CD14-positive monocyte (primary cell): ENCODE measurements at regions not wholly inside any gene's neighbourhood (a gene's known extent, or its start where the extent isn't known, plus 50 kb on each side); places are given as distances from the start of the nearest gene placed in this dataset.

Experiments used
- DNase-seq, 3 donors: peaks; one replicate each; pipeline ENCODE4 v3.0.0-alpha.2; 2011 to 2022
- H2AFZ ChIP-seq: 2 replicates; pipeline ENCODE4 v1.6.0; 2012; ENCODE audit warnings: mild to moderate bottlenecking, low read depth, low read length, inconsistent platforms; ENCODE audit not compliant: insufficient read depth, poor library complexity, severe bottlenecking
- H3K27ac ChIP-seq, 2 donors: 1 replicate in 1 of 2; 2 replicates in 1 of 2; pipeline ENCODE4 v1.5.1; 2012 to 2013; ENCODE audit warnings: low read length in 2 of 2, control low read depth in 1 of 2, inconsistent platforms in 1 of 2, low read depth in 1 of 2, mild to moderate bottlenecking in 1 of 2
- H3K27me3 ChIP-seq, 2 donors: one replicate each; pipeline versions ENCODE4 v1.6.0 to v1.6.1; 2011 to 2013; ENCODE audit warnings: low read length in 2 of 2; ENCODE audit not compliant: control insufficient read depth in 2 of 2, insufficient read depth in 2 of 2
- H3K36me3 ChIP-seq, 2 donors: replicated peaks in 1 of 2; 1 replicate in 1 of 2; 2 replicates in 1 of 2; pipeline versions ENCODE4 v1.5.1 to v1.6.1; 2012 to 2013; ENCODE audit warnings: low read length in 2 of 2, control low read depth in 1 of 2, inconsistent platforms in 1 of 2, mild to moderate bottlenecking in 1 of 2; ENCODE audit not compliant: insufficient read depth in 2 of 2, control insufficient read depth in 1 of 2
- H3K4me1 ChIP-seq, 2 donors: 1 replicate in 1 of 2; 2 replicates in 1 of 2; pipeline versions ENCODE4 v1.5.1 to v1.6.1; 2012 to 2013; ENCODE audit warnings: low read length in 2 of 2, control low read depth in 1 of 2, inconsistent platforms in 1 of 2, mild to moderate bottlenecking in 1 of 2, moderate library complexity in 1 of 2; ENCODE audit not compliant: insufficient read depth in 2 of 2, control insufficient read depth in 1 of 2
- H3K4me2 ChIP-seq: replicated peaks from 2 replicates; pipeline ENCODE3; 2012; ENCODE audit warnings: low read length, moderate library complexity, mild to moderate bottlenecking; ENCODE audit not compliant: poor library complexity, severe bottlenecking; ENCODE audit errors: extremely low read depth
- H3K4me3 ChIP-seq, 3 experiments: fragments of 200-600 bp in 1 of 3; sonication (generic) in 1 of 3; replicated peaks in 1 of 3; 1 replicate in 2 of 3; 2 replicates in 1 of 3; pipeline ENCODE4 v1.5.1; 2011 to 2013; ENCODE audit warnings: low read length in 3 of 3, mild to moderate bottlenecking in 3 of 3, control low read depth in 2 of 3, low read depth in 2 of 3, inconsistent platforms in 1 of 3, moderate library complexity in 1 of 3
- H3K79me2 ChIP-seq: 2 replicates; pipeline ENCODE4 v1.6.0; 2012; ENCODE audit warnings: mild to moderate bottlenecking, control low read depth, inconsistent platforms, low read length, moderate library complexity; ENCODE audit not compliant: insufficient read depth
- H3K9ac ChIP-seq: 2 replicates; pipeline ENCODE4 v1.6.0; 2017; ENCODE audit warnings: low read length, mild to moderate bottlenecking; ENCODE audit not compliant: insufficient read depth, poor library complexity, severe bottlenecking
- H3K9me3 ChIP-seq, 2 donors: replicated peaks in 1 of 2; 1 replicate in 1 of 2; 2 replicates in 1 of 2; pipeline versions ENCODE4 v1.5.1 to v1.6.1; 2012 to 2013; ENCODE audit warnings: low read length in 2 of 2, control low read depth in 1 of 2; ENCODE audit not compliant: control insufficient read depth in 1 of 2, insufficient read depth in 1 of 2
- H4K20me1 ChIP-seq: 2 replicates; pipeline ENCODE4 v1.6.0; 2012; ENCODE audit warnings: mild to moderate bottlenecking, low read length, control low read depth, moderate library complexity; ENCODE audit not compliant: insufficient read depth
- H3K27ac Mint-ChIP-seq, 7 donors: one replicate each; pipeline ENCODE4 v1.8.0; 2020; ENCODE audit warnings: mild to moderate bottlenecking in 7 of 7, mixed read lengths in 7 of 7, moderate library complexity in 6 of 7, inconsistent platforms in 2 of 7
- H3K27me3 Mint-ChIP-seq, 3 donors: one replicate each; pipeline ENCODE4 v1.8.0; 2021 to 2022; ENCODE audit warnings: low read depth in 3 of 3, mild to moderate bottlenecking in 3 of 3, mixed read lengths in 3 of 3, moderate library complexity in 3 of 3, inconsistent platforms in 1 of 3
- H3K36me3 Mint-ChIP-seq, 2 donors: one replicate each; pipeline ENCODE4 v1.8.0; 2020; ENCODE audit warnings: mixed read lengths in 2 of 2, inconsistent platforms in 1 of 2, mild to moderate bottlenecking in 1 of 2
- H3K4me1 Mint-ChIP-seq: one replicate; pipeline ENCODE4 v1.8.0; 2020; ENCODE audit warnings: mild to moderate bottlenecking, mixed read lengths
- H3K4me3 Mint-ChIP-seq, 2 donors: one replicate each; pipeline ENCODE4 v1.8.0; 2020; ENCODE audit warnings: mild to moderate bottlenecking in 2 of 2, mixed read lengths in 2 of 2, moderate library complexity in 1 of 2
- H3K9me3 Mint-ChIP-seq, 7 donors: one replicate each; pipeline ENCODE4 v1.8.0; 2020 to 2022; ENCODE audit warnings: mixed read lengths in 7 of 7, mild to moderate bottlenecking in 6 of 7, moderate library complexity in 6 of 7, inconsistent platforms in 2 of 7
- WGBS: methylation state at CpG from one replicate; pipeline ENCODE4 v1.1.5; 2013; ENCODE audit warnings: missing lambda C conversion rate; ENCODE audit not compliant: insufficient coverage; 5-methylcytosine and 5-hydroxymethylcytosine counted together
- intact Hi-C, 2 donors: fragments of 100-400 bp; cut with micrococcal nuclease; formaldehyde crosslinking; loops; one replicate each; pipeline versions ENCODE4 v1.15.0 to v1.15.1; 2023
- TF ChIP-seq, protein P1 (sequence below): fragments of 200-600 bp; IDR thresholded peaks from one replicate; pipeline ENCODE4 v1.8.0; 2022; ENCODE audit warnings: antibody characterized with exemption, mild to moderate bottlenecking

DNA sequence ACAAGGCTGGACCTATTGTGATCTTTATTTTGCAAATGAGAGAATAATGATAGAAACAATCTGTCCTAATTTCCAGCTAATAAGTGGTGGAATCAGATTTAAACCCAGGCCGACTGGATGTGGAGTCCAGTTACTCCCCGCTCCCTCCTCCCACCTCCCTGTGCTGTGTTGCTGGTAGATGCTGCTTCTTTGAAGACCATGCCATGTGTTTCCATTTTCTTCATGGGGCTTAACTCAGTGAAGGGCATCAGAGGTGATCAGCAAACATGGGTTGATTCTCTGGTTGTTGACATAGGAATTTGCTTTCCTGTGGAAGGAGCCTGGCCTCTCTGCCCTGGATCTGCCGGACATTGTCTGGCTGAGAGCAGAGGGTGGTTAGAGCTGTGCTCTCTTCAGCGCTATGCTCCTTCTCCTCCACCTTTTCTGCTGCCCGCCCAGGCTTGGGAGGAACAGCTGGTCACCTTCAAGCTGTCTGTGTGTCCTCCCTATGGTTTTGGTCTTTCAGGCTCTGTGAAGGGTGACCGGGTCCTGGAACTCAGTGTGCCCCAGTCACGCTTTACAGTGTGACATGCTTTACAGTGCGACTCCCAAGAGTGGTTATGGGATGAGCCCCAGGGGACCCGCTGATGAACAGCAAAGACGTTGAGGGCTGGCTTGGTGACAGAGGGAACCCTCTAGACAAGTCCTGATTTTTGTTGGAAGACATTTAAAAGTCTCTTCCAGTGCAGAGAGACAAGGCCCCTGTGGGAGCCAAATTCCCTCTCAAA, 68.4 kb upstream of the RPS23 start:
- Histone ChIP-seq H3K9me3 (no peaks in the 10 kb centered on the region), H3K79me2 (no peaks in the 10 kb centered on the region), H3K4me3 (no peak overlapping the region), H2AFZ (no peak overlapping the region), H3K4me2 (no peak overlapping the region), H4K20me1 (no peaks in the 10 kb centered on the region), H3K36me3 (no peaks in the 10 kb centered on the region), H3K27me3 (no peaks in the 10 kb centered on the region), H3K4me1 (no peaks in the 10 kb centered on the region), H3K27ac (no peak overlapping the region), H3K9ac (no peak overlapping the region)
- H3K9me3 Mint-ChIP-seq = no peaks in the 10 kb centered on the region
- no peak overlapping the region for H3K4me3 Mint-ChIP-seq
- DNase-seq = no peak
- no peak overlapping the region for H3K27ac Mint-ChIP-seq
- no peaks in the 10 kb centered on the region for H3K4me1 Mint-ChIP-seq
- H3K27me3 Mint-ChIP-seq = peaks cover 0 to 1% (median 1%) of the 10 kb centered on the region in 3 donors
- WGBS = 98% methylated on average over 7 of the region's 10 CpGs
- H3K36me3 Mint-ChIP-seq = no peaks in the 10 kb centered on the region
- intact Hi-C loops = no loop called here
- TF ChIP-seq, protein P1, sequence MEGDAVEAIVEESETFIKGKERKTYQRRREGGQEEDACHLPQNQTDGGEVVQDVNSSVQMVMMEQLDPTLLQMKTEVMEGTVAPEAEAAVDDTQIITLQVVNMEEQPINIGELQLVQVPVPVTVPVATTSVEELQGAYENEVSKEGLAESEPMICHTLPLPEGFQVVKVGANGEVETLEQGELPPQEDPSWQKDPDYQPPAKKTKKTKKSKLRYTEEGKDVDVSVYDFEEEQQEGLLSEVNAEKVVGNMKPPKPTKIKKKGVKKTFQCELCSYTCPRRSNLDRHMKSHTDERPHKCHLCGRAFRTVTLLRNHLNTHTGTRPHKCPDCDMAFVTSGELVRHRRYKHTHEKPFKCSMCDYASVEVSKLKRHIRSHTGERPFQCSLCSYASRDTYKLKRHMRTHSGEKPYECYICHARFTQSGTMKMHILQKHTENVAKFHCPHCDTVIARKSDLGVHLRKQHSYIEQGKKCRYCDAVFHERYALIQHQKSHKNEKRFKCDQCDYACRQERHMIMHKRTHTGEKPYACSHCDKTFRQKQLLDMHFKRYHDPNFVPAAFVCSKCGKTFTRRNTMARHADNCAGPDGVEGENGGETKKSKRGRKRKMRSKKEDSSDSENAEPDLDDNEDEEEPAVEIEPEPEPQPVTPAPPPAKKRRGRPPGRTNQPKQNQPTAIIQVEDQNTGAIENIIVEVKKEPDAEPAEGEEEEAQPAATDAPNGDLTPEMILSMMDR = no peak

DNA sequence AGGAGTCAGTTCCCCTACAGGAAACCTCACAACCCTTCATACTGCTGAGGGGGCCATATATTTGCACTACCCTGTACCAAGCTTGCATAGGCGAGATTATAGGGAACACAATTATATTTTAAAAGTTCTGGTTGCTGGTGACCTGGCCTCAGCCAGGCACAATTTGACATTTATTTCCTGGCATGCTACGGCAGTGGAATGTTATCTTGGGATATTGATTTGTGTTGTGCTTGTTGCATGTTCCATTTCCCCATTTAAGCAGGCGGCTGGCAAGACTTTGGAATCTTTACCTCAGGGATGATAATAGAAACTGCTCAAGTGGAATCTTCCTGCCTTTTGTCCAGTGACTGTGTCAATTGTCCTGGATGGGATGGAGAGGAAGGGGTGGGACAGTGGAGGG, 67.0 kb upstream of the RPS23 start:
- no peaks in the 10 kb centered on the region for H3K79me2 ChIP-seq
- H3K9me3 ChIP-seq = no peaks in the 10 kb centered on the region
- TF ChIP-seq, protein P1 = no peak
- no peak overlapping the region for H3K27ac ChIP-seq
- intact Hi-C loops = no loop called here
- H3K27me3 ChIP-seq = no peaks in the 10 kb centered on the region
- 94% methylated on average over 2 of the region's 3 CpGs for WGBS
- H3K36me3 ChIP-seq = no peaks in the 10 kb centered on the region
- no peaks in the 10 kb centered on the region for H3K9me3 Mint-ChIP-seq
- H4K20me1 ChIP-seq = no peaks in the 10 kb centered on the region
- no peaks in the 10 kb centered on the region for H3K4me1 Mint-ChIP-seq
- no peak overlapping the region for H2AFZ ChIP-seq
- H3K27ac Mint-ChIP-seq = peak overlapping the region in 1 of 7 donors; percentile 37
- no peak for DNase-seq
- no peaks in the 10 kb centered on the region for H3K36me3 Mint-ChIP-seq
- no peak overlapping the region for H3K9ac ChIP-seq
- H3K4me1 ChIP-seq = no peaks in the 10 kb centered on the region
- peaks cover 0 to 1% (median 0%) of the 10 kb centered on the region in 3 donors for H3K27me3 Mint-ChIP-seq
- no peak overlapping the region for H3K4me3 Mint-ChIP-seq
- H3K4me2 ChIP-seq = no peak overlapping the region
- no peak overlapping the region for H3K4me3 ChIP-seq
